HG03354 (cell line): ENCODE measurements at regions not wholly inside any gene's neighbourhood (a gene's known extent, or its start where the extent isn't known, plus 50 kb on each side); places are given as distances from the start of the nearest gene placed in this dataset.
"Not testable (repeated sequence)": the region's sequence is repeated elsewhere in the genome, so short reads cannot be mapped to it uniquely, and the experiment has no call there.

Experiments
- ATAC-seq: cut with Tn5 transposase; IDR thresholded peaks from one replicate; pipeline ENCODE4 v1.9.1; 2021; ENCODE audit warnings: mild to moderate bottlenecking; ENCODE audit not compliant: unreplicated experiment, poor library complexity, severe bottlenecking

- ATAC-seq, result no peak
Observed at GRCh38 chr11:97060184-97060583, 670.4 kb downstream of the JRKL start.

GRCh38 chr11:97069160-97069559 is 679.3 kb downstream of the JRKL start:
- ATAC-seq, result no peak

- no peak for ATAC-seq
Observed at GRCh38 chr11:97072420-97072819, 682.6 kb downstream of the JRKL start.

GRCh38 chr11:97076666-97077065 is 686.9 kb downstream of the JRKL start:
- ATAC-seq, result not testable (repeated sequence)

- ATAC-seq, result no peak
Observed at GRCh38 chr11:97078443-97078842, 688.6 kb downstream of the JRKL start.

GRCh38 chr11:97079244-97079643 is 689.4 kb downstream of the JRKL start:
- ATAC-seq, result no peak

GRCh38 chr11:97087419-97087818 is 697.6 kb downstream of the JRKL start:
- ATAC-seq, result no peak

GRCh38 chr11:97092823-97093222 is 703.0 kb downstream of the JRKL start:
- no peak for ATAC-seq

- not testable (repeated sequence) for ATAC-seq
Observed at GRCh38 chr11:97102180-97102579, 712.4 kb downstream of the JRKL start.

- ATAC-seq, result no peak
Observed at GRCh38 chr11:97107604-97108003, 717.8 kb downstream of the JRKL start.

GRCh38 chr11:97109078-97109477 is 719.3 kb downstream of the JRKL start:
- no peak for ATAC-seq

GRCh38 chr11:97110376-97110775 is 720.6 kb downstream of the JRKL start:
- ATAC-seq, result no peak

- ATAC-seq, result no peak
Observed at GRCh38 chr11:97111559-97111958, 721.7 kb downstream of the JRKL start.

- ATAC-seq, result no peak
Observed at GRCh38 chr11:97118614-97119200, 728.9 kb downstream of the JRKL start.

GRCh38 chr11:97123237-97123636 is 733.4 kb downstream of the JRKL start:
- ATAC-seq, result no peak

- no peak for ATAC-seq
Observed at GRCh38 chr11:97136067-97136466, 746.3 kb downstream of the JRKL start.

GRCh38 chr11:97140885-97141494 is 751.2 kb downstream of the JRKL start:
- peak; percentile 57 for ATAC-seq

- ATAC-seq, result no peak
Observed at GRCh38 chr11:97143463-97143862, 753.6 kb downstream of the JRKL start.

- ATAC-seq, result no peak
Observed at GRCh38 chr11:97149741-97150140, 759.9 kb downstream of the JRKL start.

GRCh38 chr11:97157221-97157740 is 767.5 kb downstream of the JRKL start:
- ATAC-seq, result no peak

- no peak for ATAC-seq
Observed at GRCh38 chr11:97158243-97158642, 768.4 kb downstream of the JRKL start.
